ENCODE measurements at regions not wholly inside any gene's neighbourhood (a gene's known extent, or its start where the extent isn't known, plus 50 kb on each side); places are given as distances from the start of the nearest gene placed in this dataset.

- DNase-seq (ENCODE audit: low spot score): no peak
- ATAC-seq: no peak
These were observed 314.6 kb downstream of the BLID start for GRCh38 chr11:121801394-121801748.

GRCh38 chr11:121800731-121801393 lies 315.2 kb downstream of the BLID start:
- no peak for ATAC-seq
- no peak for DNase-seq (ENCODE audit: low spot score)

GRCh38 chr11:121800240-121800639 lies 315.8 kb downstream of the BLID start:
- ATAC-seq (no peak), DNase-seq (ENCODE audit: low spot score) (no peak)

- ATAC-seq (no peak), DNase-seq (ENCODE audit: low spot score) (no peak)
These were observed 318.5 kb downstream of the BLID start for GRCh38 chr11:121797496-121797895.

- DNase-seq (ENCODE audit: low spot score) (no peak), ATAC-seq (no peak)
These were observed 320.8 kb downstream of the BLID start for GRCh38 chr11:121795174-121795573.

GRCh38 chr11:121794671-121795141 lies 321.3 kb downstream of the BLID start:
- no peak for DNase-seq (ENCODE audit: low spot score)
- ATAC-seq: no peak

- ATAC-seq (no peak), DNase-seq (ENCODE audit: low spot score) (no peak)
These were observed 322.1 kb downstream of the BLID start for GRCh38 chr11:121793916-121794315.

- DNase-seq (ENCODE audit: low spot score): no peak
- no peak for ATAC-seq
These were observed 322.7 kb downstream of the BLID start for GRCh38 chr11:121793291-121793690.

GRCh38 chr11:121792185-121792584 lies 323.8 kb downstream of the BLID start:
- ATAC-seq (no peak), DNase-seq (ENCODE audit: low spot score) (no peak)

- DNase-seq (ENCODE audit: low spot score): no peak
- no peak for ATAC-seq
These were observed 325.6 kb downstream of the BLID start for GRCh38 chr11:121790430-121790829.

- no peak for DNase-seq (ENCODE audit: low spot score)
- no peak for ATAC-seq
These were observed 328.2 kb upstream of the SORL1-AS1 start for GRCh38 chr11:121780971-121781370.

- ATAC-seq: no peak
- no peak for DNase-seq (ENCODE audit: low spot score)
These were observed 324.3 kb upstream of the SORL1-AS1 start for GRCh38 chr11:121777056-121777455.

- ATAC-seq (no peak), DNase-seq (ENCODE audit: low spot score) (no peak)
These were observed 322.5 kb upstream of the SORL1-AS1 start for GRCh38 chr11:121775276-121775675.

- no peak for DNase-seq (ENCODE audit: low spot score)
- no peak for ATAC-seq
These were observed 320.3 kb upstream of the SORL1-AS1 start for GRCh38 chr11:121773076-121773475.

- ATAC-seq (no peak), DNase-seq (ENCODE audit: low spot score) (no peak)
These were observed 318.3 kb upstream of the SORL1-AS1 start for GRCh38 chr11:121770939-121771595.

GRCh38 chr11:121769191-121769590 lies 316.4 kb upstream of the SORL1-AS1 start:
- ATAC-seq (no peak), DNase-seq (ENCODE audit: low spot score) (no peak)

- DNase-seq (ENCODE audit: low spot score): no peak
- no peak for ATAC-seq
These were observed 314.7 kb upstream of the SORL1-AS1 start for GRCh38 chr11:121767433-121767832.

GRCh38 chr11:121766991-121767390 lies 314.2 kb upstream of the SORL1-AS1 start:
- no peak for DNase-seq (ENCODE audit: low spot score)
- no peak for ATAC-seq

GRCh38 chr11:121766166-121766565 lies 313.4 kb upstream of the SORL1-AS1 start:
- no peak for ATAC-seq
- DNase-seq (ENCODE audit: low spot score): no peak

- DNase-seq (ENCODE audit: low spot score): no peak
- ATAC-seq: no peak
These were observed 310.8 kb upstream of the SORL1-AS1 start for GRCh38 chr11:121763526-121763925.

GRCh38 chr11:121762820-121763219 lies 310.1 kb upstream of the SORL1-AS1 start:
- ATAC-seq (no peak), DNase-seq (ENCODE audit: low spot score) (no peak)

- no peak for DNase-seq (ENCODE audit: low spot score)
- no peak for ATAC-seq
These were observed 308.4 kb upstream of the SORL1-AS1 start for GRCh38 chr11:121761186-121761585.
